ENCODE measurements at regions not wholly inside any gene's neighbourhood (a gene's known extent, or its start where the extent isn't known, plus 50 kb on each side); places are given as distances from the start of the nearest gene placed in this dataset.

DNA sequence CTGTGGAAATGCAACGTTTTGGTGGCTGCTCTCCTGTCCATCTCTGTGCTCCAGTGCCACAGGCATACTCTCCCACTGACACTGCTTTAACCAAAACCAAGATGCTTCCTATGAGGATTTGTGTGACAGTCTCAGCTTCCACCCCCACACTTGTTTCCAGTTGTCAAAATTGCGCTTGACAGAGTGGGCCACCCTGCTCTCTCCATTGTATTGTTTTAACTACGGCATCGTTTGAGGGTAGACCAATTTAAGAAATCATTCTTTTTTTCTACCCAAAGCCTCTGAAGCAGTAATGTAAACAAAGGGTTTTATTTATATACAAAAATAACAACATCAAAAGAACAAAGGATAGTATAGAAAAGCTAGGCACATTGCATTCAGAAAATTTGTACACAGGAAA, 178.0 kb downstream of the INHBA start:
- no peak for DNase-seq
- TF ChIP-seq GATA1 (IDR thresholded peaks at IDR 0.05; ENCODE audit: low read depth, low read length) (no peak), POLR2A (IDR thresholded peaks at IDR 0.05; ENCODE audit: low read length) (no peak)

DNA sequence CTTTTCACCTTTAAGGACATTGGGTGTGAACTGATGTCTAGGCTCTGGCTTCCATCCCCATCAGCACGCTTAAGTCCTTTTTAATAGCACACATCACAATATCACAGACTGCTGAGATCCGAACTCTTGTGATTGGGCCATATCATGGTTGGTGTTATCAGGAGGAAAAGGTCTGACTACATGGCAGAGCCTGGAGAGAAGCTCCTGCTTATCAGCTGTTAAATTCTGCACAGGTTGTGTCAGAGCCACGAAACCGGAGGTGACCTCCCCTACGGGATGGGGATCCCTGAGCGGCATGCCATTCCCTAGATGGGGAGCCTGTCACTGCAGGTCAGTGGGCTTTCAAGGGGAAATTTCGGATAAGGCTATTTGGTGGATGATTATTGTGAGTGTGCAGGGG, 182.4 kb downstream of the INHBA start:
- DNase-seq = no peak
- TF ChIP-seq GATA1 (IDR thresholded peaks at IDR 0.05; ENCODE audit: low read depth, low read length) (no peak), POLR2A (IDR thresholded peaks at IDR 0.05; ENCODE audit: low read length) (no peak)

DNA sequence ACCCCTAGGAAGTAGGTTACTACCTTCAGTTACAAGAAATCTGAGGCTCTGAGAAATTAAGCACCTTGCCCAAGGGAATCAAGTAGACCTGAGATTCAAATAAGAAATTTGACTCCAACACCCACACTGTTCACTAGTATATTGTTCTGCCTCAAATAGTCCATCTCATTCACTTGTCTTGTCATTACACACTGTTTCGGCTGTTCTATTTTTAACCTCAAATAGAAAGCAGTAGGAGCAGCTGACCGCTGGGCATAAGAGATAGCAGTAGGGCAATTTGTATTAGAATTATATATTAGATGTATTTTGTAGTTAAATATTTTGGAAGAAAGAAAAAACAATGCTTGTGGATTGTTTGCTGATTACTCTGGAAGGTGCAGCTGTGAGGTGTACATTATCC, 185.1 kb downstream of the INHBA start:
- TF ChIP-seq POLR2A (IDR thresholded peaks at IDR 0.05; ENCODE audit: low read length) (no peak), GATA1 (IDR thresholded peaks at IDR 0.05; ENCODE audit: low read depth, low read length) (no peak)
- no peak for DNase-seq

DNA sequence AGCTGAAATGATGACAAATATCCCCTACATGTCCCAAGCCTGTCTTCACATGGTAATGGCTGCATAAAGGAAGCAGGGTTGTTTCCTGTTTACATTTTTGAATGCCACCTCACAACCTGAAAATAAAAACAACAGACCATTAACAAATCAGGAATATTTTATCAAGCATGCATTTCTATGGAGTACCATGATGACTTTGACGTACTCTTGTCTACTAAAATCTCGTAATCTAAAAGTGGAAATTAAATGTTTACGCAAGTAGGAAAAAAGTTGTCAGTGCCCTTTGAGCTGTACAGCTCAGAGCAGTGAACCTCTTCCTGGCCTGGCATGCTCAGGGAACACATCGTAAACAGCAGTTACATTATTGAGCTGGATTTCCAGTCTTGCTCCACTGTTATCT, 194.1 kb downstream of the INHBA start:
- TF ChIP-seq GATA1 (IDR thresholded peaks at IDR 0.05; ENCODE audit: low read depth, low read length) (no peak), POLR2A (IDR thresholded peaks at IDR 0.05; ENCODE audit: low read length) (no peak)

DNA sequence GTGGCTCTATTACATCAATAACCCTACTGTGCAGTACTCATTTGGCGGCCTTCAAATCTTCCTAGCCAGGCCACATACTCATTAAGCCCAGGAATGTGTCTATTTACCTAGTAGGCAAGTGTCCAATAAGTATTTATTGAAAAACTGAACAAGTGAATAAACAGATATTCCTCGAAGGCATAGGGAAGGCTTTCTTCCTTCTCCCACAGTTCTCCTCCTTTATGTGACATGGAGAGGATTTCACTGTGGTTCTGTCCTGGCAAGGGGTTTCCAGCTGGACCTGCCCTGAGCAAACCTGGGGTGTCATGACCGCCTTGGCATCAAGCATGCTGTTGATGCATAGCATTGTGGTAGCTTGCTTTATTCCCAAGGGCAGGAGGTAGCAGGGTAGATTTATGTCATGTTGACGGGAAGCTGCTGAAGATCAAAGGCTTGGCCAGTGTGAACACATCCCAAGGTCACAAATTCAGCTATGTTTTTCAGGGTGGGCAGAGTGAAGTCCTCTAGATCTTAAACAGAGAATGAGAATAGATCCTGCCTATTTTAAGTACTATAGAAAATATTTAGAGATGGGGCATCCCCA, 195.1 kb downstream of the INHBA start:
- DNase-seq = no peak
- TF ChIP-seq POLR2A (IDR thresholded peaks at IDR 0.05; ENCODE audit: low read length) (no peak), GATA1 (IDR thresholded peaks at IDR 0.05; ENCODE audit: low read depth, low read length) (no peak)

More for the DNA sequence above, 194.1 kb downstream of the INHBA start:
- DNase-seq = no peak

DNA sequence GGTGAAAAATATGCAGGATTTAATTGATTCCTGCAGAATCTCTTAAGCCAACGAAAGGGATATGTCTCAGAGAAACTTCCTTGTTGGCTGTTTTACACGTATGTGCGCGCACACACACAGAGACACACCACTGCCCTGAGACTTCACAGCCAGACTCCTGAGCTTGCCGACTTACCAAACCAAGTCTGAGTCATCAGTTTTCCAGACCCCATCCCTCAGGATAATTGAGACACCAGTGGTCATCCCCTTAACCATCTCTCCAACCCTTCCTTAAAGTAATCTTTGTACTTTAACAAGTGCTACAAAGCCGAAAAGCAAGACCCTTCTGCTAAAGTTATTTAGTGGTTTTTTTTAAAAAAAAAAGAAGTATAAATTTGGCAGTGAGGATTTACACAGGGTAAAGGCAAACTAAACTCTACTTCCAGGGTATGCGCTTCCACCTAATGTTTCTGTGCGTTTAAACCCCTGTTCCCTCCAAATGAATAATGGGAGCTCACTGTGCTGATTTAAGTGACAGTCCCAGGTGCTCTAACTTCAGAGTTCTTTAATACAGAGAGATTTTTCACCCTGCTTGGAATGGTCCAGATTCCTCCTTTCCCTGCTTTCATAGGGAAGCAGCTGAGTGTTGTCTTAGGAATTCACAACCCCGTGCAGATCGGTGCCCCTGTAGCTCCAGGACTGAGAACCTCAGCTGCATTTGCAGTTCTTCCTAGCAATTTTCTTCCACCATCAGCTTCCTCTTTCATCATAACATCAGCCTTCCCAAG, 198.5 kb downstream of the INHBA start:
- TF ChIP-seq GATA1 (IDR thresholded peaks at IDR 0.05; ENCODE audit: low read depth, low read length) (no peak), POLR2A (IDR thresholded peaks at IDR 0.05; ENCODE audit: low read length) (no peak)
- no peak for DNase-seq

DNA sequence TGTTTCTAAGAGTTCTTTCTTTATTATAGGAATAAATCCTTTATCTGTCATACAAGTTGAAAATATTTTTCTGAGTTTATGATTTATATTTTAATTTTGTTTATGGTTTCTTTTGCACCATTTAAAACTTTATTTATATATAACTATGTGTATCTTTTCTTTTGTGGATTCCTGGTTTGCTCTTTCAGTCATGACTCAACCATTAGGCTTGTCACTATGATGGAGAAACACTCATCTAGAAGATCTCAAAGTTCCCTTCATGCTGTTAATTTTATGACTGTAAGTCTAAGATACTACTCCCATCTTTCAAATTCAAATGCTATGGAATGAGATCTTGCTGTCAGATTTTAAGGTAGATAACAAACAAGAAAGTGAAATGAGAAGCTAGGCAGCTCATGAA, 199.5 kb downstream of the INHBA start:
- no peak for DNase-seq
- TF ChIP-seq POLR2A (IDR thresholded peaks at IDR 0.05; ENCODE audit: low read length) = no peak
- TF ChIP-seq GATA1 (IDR thresholded peaks at IDR 0.05; ENCODE audit: low read depth, low read length) = no peak

DNA sequence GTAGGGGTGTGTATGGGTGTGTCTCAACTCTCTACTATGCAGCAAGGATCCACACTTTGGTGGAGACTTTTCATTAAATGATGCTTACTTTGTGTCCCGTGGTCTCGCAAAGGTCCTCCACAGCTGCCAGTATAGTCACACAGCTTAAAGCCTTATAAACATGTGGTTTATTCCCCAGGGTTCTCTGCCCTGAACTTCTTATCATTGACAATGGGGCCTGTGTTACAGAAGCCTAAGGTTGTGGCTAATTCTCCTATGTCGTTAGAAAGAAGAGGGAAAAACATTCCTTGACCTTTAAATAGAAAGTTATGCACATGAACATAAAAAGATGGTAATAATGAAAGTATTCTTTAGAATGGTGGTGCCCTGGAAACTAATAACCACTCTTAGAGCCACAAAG, 201.4 kb downstream of the INHBA start:
- TF ChIP-seq POLR2A (IDR thresholded peaks at IDR 0.05; ENCODE audit: low read length) = no peak
- TF ChIP-seq GATA1 (IDR thresholded peaks at IDR 0.05; ENCODE audit: low read depth, low read length) = no peak
- DNase-seq = no peak

DNA sequence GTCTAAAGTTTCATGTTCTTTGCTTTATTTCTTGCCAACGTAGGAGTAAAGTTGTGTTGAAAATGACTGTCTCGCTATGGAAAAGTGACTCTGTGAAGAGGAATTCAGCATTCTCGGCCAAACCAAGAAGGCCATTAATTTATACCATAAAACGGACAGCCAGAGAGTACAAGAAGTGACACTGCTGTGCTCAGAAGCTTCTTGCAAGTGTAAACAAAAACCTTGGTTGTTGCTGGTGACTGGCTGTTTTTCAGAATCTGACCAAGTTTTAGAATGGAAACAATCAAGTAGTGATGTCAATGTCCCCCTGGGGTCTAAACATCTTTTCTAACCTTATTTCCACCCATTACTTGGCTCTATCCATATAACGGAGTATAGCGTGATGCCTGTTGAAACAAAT, 201.9 kb downstream of the INHBA start:
- TF ChIP-seq GATA1 (IDR thresholded peaks at IDR 0.05; ENCODE audit: low read depth, low read length) (no peak), POLR2A (IDR thresholded peaks at IDR 0.05; ENCODE audit: low read length) (no peak)
- no peak for DNase-seq

DNA sequence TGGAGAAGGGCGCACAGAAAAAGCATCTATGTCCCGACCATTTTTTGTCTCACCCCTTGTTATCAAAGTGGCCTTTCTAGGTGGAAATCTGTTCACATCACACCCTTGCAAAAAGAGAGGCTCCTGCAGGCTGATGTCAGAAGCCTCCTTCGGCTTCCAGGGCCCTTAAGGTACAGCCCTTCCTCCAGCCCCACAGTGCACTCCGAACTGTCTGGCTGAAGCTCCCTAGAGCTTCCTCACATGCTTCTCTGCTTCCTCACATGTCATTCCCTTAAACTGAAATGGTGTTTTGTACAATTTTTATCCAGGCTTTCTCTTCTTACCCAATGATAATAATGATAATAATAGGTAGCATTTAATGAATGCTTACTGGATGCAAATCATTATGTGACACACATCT, 210.3 kb downstream of the INHBA start:
- no peak for DNase-seq
- TF ChIP-seq POLR2A (IDR thresholded peaks at IDR 0.05; ENCODE audit: low read length) (no peak), GATA1 (IDR thresholded peaks at IDR 0.05; ENCODE audit: low read depth, low read length) (no peak)

DNA sequence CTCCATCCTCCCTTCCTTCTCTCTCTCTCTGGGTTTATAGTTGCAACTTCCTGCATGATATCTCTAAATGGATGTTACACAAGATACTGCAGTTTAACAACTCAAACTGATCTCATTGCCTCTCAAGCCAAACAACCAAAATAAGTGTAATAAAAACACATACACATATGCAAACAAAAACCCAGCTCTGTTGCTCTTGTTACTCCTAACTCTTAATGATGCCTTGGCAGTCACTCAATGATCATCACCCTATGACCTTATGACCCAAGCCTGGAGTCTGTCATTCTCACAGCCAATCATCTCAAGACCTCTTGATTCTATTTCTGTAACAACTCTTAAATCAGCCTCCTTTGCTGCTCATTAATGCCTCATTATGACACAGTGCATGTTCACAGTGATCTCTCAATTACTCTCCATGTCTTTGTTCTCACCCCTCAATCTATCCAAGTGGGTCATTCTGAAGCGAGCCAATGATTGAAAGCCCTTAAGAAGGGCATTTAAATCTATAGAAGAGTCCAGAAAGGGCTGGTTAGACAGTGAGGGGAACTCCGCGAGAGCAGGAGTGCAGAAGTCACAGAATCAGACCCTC, 210.9 kb downstream of the INHBA start:
- no peak for DNase-seq
- TF ChIP-seq POLR2A (IDR thresholded peaks at IDR 0.05; ENCODE audit: low read length) = no peak
- TF ChIP-seq GATA1 (IDR thresholded peaks at IDR 0.05; ENCODE audit: low read depth, low read length) = no peak

DNA sequence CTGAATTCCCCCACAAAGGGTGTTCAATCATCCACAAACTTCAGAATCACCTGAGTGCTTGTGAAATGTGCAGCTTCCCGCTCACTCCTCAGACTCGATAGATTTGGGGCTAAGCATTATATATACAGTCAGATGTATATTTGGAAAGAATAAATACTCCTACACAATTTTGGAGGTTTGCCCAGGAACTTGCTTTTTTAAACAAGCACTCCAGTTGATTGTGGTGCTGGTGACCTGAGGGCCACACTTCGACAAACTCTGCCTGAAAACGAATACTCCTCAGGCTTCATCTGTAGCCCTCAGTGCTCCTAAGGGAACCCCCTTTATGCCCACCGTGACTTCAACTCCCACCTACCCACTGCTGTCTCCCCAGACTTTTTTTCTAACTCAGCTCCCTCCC, 211.6 kb downstream of the INHBA start:
- no peak for DNase-seq
- TF ChIP-seq POLR2A (IDR thresholded peaks at IDR 0.05; ENCODE audit: low read length) (no peak), GATA1 (IDR thresholded peaks at IDR 0.05; ENCODE audit: low read depth, low read length) (no peak)

DNA sequence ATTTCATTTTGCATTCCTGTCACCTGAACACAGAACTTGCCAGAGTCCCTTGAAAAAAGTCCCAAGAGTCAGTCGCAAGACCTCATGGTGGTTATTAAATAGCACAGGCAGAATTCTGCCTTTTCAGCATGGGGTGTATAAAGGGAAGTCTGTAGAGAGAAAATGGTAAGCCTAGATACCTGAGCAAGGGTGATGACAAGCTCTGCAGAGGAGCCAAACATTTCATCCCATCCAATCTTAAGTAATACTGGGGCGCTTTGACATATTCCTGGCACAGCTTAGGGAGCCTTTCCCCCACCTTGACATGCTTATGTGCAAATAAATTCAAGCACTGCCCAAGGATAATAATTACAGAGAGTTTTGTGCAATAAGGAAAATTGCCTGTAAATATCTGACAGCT, 213.0 kb downstream of the INHBA start:
- no peak for DNase-seq
- TF ChIP-seq GATA1 (IDR thresholded peaks at IDR 0.05; ENCODE audit: low read depth, low read length) (no peak), POLR2A (IDR thresholded peaks at IDR 0.05; ENCODE audit: low read length) (no peak)

DNA sequence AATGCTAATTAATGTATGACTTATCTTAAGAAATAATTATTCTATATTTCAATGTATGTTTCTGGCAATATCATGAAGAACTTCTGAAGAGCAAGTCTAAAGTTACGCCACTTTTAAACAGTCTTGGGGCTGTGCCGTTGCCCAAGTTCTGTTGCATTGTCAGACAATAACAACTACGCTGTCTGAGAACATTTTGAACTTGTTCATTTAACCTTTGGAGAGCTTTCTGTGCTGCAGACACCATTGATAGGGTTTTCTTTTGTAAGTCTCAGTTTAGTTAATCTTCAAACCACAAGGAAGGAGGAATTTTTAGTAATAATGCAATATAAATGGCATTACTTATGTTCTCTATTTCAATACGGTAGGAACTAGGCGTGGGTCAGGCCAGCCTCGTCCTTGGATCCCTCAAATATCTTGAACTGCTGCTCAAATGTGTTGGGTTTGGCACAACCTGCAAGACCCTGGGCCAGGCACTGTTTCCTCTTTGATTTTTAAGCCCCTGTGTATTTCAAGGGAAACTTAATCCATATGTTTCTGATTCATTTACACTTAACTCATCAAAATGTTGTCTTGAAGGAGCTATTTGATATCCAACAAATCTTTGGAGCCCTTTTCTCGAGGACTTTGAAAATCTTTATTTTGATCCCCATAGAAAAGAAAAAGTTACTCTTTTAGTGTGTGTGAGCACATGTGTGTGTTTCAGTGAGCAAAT, 215.5 kb downstream of the INHBA start:
- DNase-seq = no peak
- TF ChIP-seq POLR2A (IDR thresholded peaks at IDR 0.05; ENCODE audit: low read length) (no peak), GATA1 (IDR thresholded peaks at IDR 0.05; ENCODE audit: low read depth, low read length) (no peak)

Data from erythroblast (primary cell).